ENCODE measurements at regions not wholly inside any gene's neighbourhood (a gene's known extent, or its start where the extent isn't known, plus 50 kb on each side); places are given as distances from the start of the nearest gene placed in this dataset.
"Not testable (repeated sequence)": the region's sequence is repeated elsewhere in the genome, so short reads cannot be mapped to it uniquely, and the experiment has no call there.

DNA sequence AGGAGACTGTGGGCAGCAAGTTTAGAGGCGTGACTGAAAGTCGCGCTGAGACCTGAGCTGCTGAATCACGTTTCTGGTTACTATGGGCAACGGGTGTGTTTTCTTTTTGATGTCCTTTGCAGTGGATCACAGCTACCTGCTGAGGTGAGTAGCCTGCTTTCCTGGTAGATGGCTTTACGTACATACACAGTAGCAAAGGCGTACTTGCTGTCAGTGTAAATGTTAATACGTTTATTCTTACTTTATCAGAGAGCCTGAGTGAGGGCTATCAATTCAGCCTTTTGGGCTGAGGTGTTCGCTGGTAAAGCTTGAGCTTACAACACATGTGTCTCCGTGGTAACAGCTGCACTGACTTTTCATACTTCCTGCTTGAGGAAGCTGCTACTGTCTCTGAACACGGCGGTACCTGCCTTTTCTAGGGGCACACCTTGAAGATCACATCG, 165.1 kb upstream of the CCZ1B start:
- peak; percentile 11 to 64 (median 45) for DNase-seq

DNA sequence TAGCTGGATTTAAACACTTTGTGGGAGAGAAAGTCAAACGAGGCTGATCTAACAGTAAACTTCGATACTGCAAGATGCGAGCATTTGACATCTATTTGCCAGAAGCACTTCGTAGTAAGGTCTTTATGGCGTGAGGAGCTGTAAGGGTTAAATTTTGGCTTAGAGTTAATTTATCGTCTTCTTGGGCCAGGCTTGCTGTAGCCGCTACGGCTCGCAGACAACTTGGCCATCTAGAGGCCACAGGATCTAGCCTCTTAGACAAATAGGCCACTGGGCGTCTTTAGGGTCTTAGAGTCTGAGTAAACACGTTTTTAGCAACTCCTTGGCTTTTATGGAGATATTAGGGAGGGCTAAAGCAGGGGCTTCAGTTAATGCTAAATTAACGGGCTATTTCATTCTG, 165.6 kb upstream of the CCZ1B start:
- DNase-seq = not testable (repeated sequence)

GRCh38 chr7:6992133-6992532, 166.1 kb upstream of the CCZ1B start:
- not testable (repeated sequence) for DNase-seq

GRCh38 chr7:6995026-6995425, 169.0 kb upstream of the CCZ1B start:
- DNase-seq = not testable (repeated sequence)

GRCh38 chr7:6995493-6996289, 169.6 kb upstream of the CCZ1B start:
- DNase-seq = not testable (repeated sequence)

- DNase-seq = not testable (repeated sequence)
These were observed 173.1 kb upstream of the CCZ1B start for GRCh38 chr7:6999067-6999666.

- DNase-seq = no peak
These were observed 176.5 kb upstream of the CCZ1B start for GRCh38 chr7:7002418-7003062.

DNA sequence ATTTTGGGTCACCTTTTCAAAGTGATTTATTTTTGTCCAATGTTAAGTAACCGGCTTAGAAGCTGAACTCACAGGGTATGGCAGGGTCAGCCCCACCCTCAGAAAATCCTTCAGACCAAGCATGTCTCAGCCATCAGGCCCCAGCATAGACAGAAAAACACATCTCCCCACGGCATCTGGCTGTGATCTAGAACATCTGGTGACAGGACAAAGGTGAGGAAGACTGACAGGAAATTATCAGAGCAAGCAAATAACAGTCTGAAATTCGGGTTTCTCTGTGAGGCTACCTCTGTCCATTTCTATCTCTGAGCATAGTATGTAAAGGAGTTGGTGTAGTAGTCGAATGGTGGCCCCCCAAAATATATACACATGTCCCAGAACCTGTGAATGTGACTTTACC, 177.0 kb upstream of the C1GALT1 start:
- no peak for DNase-seq

GRCh38 chr7:7005949-7006348, 176.4 kb upstream of the C1GALT1 start:
- not testable (repeated sequence) for DNase-seq

- DNase-seq = not testable (repeated sequence)
These were observed 171.1 kb upstream of the C1GALT1 start for GRCh38 chr7:7011241-7011640.

- not testable (repeated sequence) for DNase-seq
These were observed 170.6 kb upstream of the C1GALT1 start for GRCh38 chr7:7011751-7012150.

DNA sequence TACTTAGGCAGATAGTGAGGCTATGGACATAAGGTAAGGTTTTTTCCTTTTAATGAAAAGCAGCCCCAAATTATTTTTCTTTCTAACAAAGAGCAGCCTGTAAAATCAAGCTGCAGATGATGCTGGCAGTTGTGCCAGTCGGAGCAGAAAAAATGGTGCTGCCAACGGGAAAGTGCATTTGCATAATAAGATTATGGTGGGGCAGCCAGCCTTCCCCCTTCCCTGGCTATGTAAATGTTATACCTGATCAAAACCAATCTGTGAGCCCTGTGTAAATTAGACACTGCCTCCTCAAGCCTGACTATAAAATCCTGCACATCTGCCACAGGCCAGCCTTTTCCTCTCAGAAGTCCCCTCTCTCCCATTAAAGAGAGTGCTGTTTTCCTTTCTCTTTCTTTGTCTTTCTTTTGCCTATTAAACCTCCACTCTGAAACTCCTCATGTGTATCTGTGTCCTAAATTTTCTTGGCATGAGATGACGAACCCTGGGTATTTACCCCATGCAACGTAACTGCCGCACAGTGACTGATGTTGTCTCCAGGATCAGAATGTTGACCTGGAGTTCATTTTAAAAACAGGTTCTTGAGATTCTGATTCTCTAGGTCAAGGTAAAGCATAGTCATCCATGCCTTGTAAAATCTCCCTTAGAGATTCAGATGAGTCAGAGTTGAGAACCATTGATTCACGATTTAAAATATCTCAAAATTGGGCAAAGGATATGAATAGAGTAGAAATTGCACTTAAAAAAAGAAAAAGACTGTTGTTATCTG, 167.3 kb upstream of the C1GALT1 start:
- no peak for DNase-seq

GRCh38 chr7:7017707-7018280, 164.6 kb upstream of the C1GALT1 start:
- DNase-seq = no peak

GRCh38 chr7:7018290-7018689, 164.1 kb upstream of the C1GALT1 start:
- no peak for DNase-seq

GRCh38 chr7:7032221-7032620, 150.1 kb upstream of the C1GALT1 start:
- DNase-seq = no peak

- no peak for DNase-seq
These were observed 146.5 kb upstream of the C1GALT1 start for GRCh38 chr7:7035851-7036250.

- DNase-seq = not testable (repeated sequence)
These were observed 140.0 kb upstream of the C1GALT1 start for GRCh38 chr7:7042286-7042893.

- no peak for DNase-seq
These were observed 137.5 kb upstream of the C1GALT1 start for GRCh38 chr7:7044806-7045205.

- DNase-seq = no peak
These were observed 134.1 kb upstream of the C1GALT1 start for GRCh38 chr7:7048213-7048612.

GRCh38 chr7:7051206-7051877, 131.0 kb upstream of the C1GALT1 start:
- no peak for DNase-seq

GRCh38 chr7:7054252-7054830, 128.0 kb upstream of the C1GALT1 start:
- no peak for DNase-seq

Measured in T-helper 1 cell (primary cell).